Left lung (tissue), 4 donors: ENCODE measurements at regions not wholly inside any gene's neighbourhood (a gene's known extent, or its start where the extent isn't known, plus 50 kb on each side); places are given as distances from the start of the nearest gene placed in this dataset.

Experiments
- ATAC-seq: fragments of 200-7000 bp; cut with Tn5 transposase; one replicate; pipeline ENCODE4 v1.9.1; 2020; ENCODE audit warnings: moderate library complexity
- DNase-seq, 4 donors: peaks; one replicate each; pipeline ENCODE4 v3.0.0-alpha.2; 2013 to 2020
- H3K27ac ChIP-seq, 2 donors: fragments of 200-600 bp; sonication (generic) in 1 of 2; one replicate each; pipeline versions ENCODE4 v1.5.0 to v1.8.0; 2020 to 2021
- H3K27me3 ChIP-seq, 2 donors: fragments of 200-600 bp; sonication (generic) in 1 of 2; one replicate each; pipeline versions ENCODE4 v1.5.0 to v1.8.0; 2020 to 2021
- H3K36me3 ChIP-seq, 2 donors: fragments of 200-600 bp; sonication (generic) in 1 of 2; one replicate each; pipeline versions ENCODE4 v1.5.0 to v1.8.0; 2020 to 2021
- H3K4me1 ChIP-seq, 2 donors: fragments of 200-600 bp; one replicate each; pipeline ENCODE4 v1.8.0; 2021
- H3K4me3 ChIP-seq, 2 donors: fragments of 200-600 bp; sonication (generic) in 1 of 2; one replicate each; pipeline versions ENCODE4 v1.5.0 to v1.8.0; 2020 to 2021; ENCODE audit warnings: mild to moderate bottlenecking in 1 of 2
- H3K9me3 ChIP-seq, 2 donors: fragments of 200-600 bp; sonication (generic) in 1 of 2; one replicate each; pipeline versions ENCODE4 v1.5.0 to v1.8.0; 2020 to 2021
- intact Hi-C, 2 donors: fragments of 100-400 bp; cut with DNase I; formaldehyde crosslinking; loops; one replicate each; pipeline versions ENCODE4 v1.11.2 to v1.14.2; 2022
- TF ChIP-seq, protein P1 (sequence below), 2 donors: fragments of 200-600 bp; sonication (generic) in 1 of 2; IDR thresholded peaks; one replicate each; pipeline versions ENCODE4 v1.5.0 to v1.8.0; 2021; ENCODE audit warnings: antibody characterized with exemption in 2 of 2
- donor health status: DM: no; HTN: yes; CAD: no.
- donor health status: DM: no; HTN: no; CAD: no.

DNA sequence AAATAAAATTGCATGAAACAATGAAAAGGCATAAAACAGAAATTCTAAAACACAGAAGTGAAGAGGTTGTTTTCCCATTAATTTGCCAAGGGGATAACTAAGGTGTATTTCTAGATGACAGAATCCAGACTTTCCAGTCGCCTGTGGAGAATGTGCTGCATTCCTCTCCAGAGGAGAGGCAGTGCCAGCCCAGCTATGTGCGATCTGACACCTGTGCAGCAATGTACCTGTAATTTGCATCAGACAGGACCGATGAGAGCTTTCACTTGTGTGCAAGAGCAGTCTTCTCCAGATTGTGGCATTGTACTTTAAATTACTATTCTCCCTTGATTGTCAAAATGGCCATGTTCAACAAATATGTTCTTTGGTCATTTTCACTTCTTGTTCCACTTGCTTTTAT, 1037.9 kb downstream of the EFNB2 start:
- peak; percentile 70 for ATAC-seq
- intact Hi-C loops: no loop called here
- H3K36me3 ChIP-seq: no peaks in the 10 kb centered on the region
- TF ChIP-seq, protein P1, sequence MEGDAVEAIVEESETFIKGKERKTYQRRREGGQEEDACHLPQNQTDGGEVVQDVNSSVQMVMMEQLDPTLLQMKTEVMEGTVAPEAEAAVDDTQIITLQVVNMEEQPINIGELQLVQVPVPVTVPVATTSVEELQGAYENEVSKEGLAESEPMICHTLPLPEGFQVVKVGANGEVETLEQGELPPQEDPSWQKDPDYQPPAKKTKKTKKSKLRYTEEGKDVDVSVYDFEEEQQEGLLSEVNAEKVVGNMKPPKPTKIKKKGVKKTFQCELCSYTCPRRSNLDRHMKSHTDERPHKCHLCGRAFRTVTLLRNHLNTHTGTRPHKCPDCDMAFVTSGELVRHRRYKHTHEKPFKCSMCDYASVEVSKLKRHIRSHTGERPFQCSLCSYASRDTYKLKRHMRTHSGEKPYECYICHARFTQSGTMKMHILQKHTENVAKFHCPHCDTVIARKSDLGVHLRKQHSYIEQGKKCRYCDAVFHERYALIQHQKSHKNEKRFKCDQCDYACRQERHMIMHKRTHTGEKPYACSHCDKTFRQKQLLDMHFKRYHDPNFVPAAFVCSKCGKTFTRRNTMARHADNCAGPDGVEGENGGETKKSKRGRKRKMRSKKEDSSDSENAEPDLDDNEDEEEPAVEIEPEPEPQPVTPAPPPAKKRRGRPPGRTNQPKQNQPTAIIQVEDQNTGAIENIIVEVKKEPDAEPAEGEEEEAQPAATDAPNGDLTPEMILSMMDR (IDR thresholded peaks at IDR 0.05): no peak
- no peaks in the 10 kb centered on the region for H3K4me1 ChIP-seq
- no peaks in the 10 kb centered on the region for H3K9me3 ChIP-seq
- peak in 1 of 4 donors; percentile 10 for DNase-seq
- no peak overlapping the region for H3K4me3 ChIP-seq
- no peak overlapping the region for H3K27ac ChIP-seq
- no peaks in the 10 kb centered on the region for H3K27me3 ChIP-seq

DNA sequence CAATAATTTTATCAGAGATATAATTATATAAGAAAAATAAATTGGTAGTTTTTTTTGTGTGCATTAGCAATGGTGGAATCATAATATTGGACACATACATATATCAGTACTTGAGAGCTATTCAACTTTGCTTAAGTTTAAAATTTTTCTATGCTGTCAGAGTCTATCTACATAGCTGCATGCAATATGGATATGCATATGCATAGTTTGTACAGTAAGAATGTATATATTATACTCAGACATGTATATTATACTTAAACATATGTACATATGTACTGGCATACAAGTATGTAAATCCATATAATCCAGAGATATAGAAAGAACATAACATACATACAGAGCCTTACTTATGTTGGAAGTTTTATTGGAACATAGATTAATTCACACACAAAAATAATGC, 1043.2 kb downstream of the EFNB2 start:
- no peaks in the 10 kb centered on the region for H3K27me3 ChIP-seq
- no peaks in the 10 kb centered on the region for H3K36me3 ChIP-seq
- no peak overlapping the region for H3K27ac ChIP-seq
- ATAC-seq (no peak), DNase-seq (no peak)
- H3K4me3 ChIP-seq: no peak overlapping the region
- no peaks in the 10 kb centered on the region for H3K4me1 ChIP-seq
- TF ChIP-seq, protein P1 (IDR thresholded peaks at IDR 0.05): no peak
- intact Hi-C loops: no loop called here
- no peaks in the 10 kb centered on the region for H3K9me3 ChIP-seq

DNA sequence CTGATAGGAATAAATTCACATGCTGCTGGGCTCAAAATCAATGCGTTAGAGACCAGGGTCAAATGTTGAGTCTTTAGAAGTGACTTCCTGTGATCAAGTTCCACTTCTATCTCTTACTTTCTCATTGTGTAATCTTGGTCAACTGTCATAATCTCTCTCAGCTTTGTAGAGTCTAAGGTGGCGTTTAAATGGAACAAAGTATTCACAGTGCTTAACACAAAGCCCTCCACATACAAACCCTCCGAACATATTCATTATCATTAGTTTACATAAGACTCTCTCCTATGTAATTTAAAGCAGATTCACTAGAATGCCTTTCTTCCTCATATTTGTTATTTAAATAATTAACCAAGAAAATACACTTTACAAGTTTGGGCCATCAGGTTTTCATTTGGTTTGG, 1044.1 kb downstream of the EFNB2 start:
- H3K27ac ChIP-seq: no peak overlapping the region
- intact Hi-C loops: no loop called here
- no peaks in the 10 kb centered on the region for H3K4me1 ChIP-seq
- no peaks in the 10 kb centered on the region for H3K36me3 ChIP-seq
- ATAC-seq (no peak), DNase-seq (no peak)
- H3K4me3 ChIP-seq: no peak overlapping the region
- TF ChIP-seq, protein P1 (IDR thresholded peaks at IDR 0.05): no peak
- H3K27me3 ChIP-seq: no peaks in the 10 kb centered on the region
- H3K9me3 ChIP-seq: no peaks in the 10 kb centered on the region

DNA sequence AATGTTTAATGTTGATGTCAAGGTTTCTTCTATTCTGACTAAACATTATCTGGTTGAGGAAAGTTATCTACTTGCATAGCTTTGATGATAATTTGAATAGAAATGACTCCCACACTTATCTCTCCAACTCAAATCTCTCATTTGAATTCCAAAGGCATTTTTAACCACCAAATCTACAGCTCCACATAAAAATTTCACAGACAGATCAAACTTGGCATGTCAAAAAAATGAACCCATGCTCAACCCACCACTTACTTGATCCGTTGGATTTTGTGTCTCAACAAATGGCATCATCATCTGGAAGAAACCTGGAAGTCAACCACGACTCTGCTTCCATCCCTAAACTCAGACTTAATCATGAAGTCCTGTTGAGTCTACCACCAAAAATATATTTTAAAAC, 1050.4 kb downstream of the EFNB2 start:
- no peaks in the 10 kb centered on the region for H3K36me3 ChIP-seq
- TF ChIP-seq, protein P1 (IDR thresholded peaks at IDR 0.05): no peak
- no peaks in the 10 kb centered on the region for H3K4me1 ChIP-seq
- ATAC-seq: no peak
- H3K9me3 ChIP-seq: peaks cover 0 to 7% of the 10 kb centered on the region in 2 donors
- no peak overlapping the region for H3K27ac ChIP-seq
- no peaks in the 10 kb centered on the region for H3K27me3 ChIP-seq
- no peak for DNase-seq
- intact Hi-C loops: no loop called here
- H3K4me3 ChIP-seq: no peak overlapping the region

DNA sequence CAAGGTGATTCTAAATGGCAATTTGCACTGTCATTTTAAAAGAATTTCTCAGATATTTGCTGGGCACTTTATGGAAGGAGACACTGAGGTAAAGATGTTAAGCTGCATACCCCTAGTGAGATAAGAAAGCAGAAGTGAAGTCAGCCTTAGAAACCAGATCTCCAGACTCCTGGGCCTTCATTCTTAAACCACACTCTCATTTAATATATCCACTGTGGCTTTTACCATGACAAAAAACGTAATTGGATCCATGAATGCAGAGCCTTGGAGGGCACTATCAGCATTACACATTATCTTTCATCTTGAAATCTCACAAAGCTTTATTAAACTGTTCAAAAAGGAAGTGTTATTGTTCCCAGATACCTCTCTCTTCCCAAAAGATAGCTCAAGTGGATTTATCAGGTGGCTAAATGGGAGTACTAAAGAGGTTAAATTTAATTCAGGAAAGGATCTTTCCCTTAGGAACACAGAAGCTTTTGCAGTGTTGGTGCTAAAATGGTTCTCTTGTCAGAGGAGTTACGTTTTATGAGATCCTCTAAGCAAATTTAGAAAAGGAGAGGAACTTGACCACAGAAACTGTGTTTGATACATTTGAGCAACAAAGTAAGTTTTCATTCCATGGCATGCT, 1060.4 kb downstream of the EFNB2 start:
- no peak for ATAC-seq
- no peaks in the 10 kb centered on the region for H3K4me1 ChIP-seq
- H3K36me3 ChIP-seq: no peaks in the 10 kb centered on the region
- TF ChIP-seq, protein P1 (IDR thresholded peaks at IDR 0.05): no peak
- no peak for DNase-seq
- intact Hi-C loops: no loop called here
- H3K27ac ChIP-seq: no peak overlapping the region
- H3K4me3 ChIP-seq: no peak overlapping the region
- H3K9me3 ChIP-seq: peaks cover 0 to 3% of the 10 kb centered on the region in 2 donors
- no peaks in the 10 kb centered on the region for H3K27me3 ChIP-seq
